ENCODE measurements at regions not wholly inside any gene's neighbourhood (a gene's known extent, or its start where the extent isn't known, plus 50 kb on each side); places are given as distances from the start of the nearest gene placed in this dataset.

GRCh38 chr12:127060310-127060847 lies 1206.6 kb upstream of the TMEM132C start:
- TF ChIP-seq KDM1A (IDR thresholded peaks at IDR 0.05; ENCODE audit: borderline replicate concordance) (no peak), EZH2 (IDR thresholded peaks at IDR 0.05; ENCODE audit: borderline replicate concordance, control insufficient read depth, low read depth, low read length) (no peak), FOXM1 (IDR thresholded peaks at IDR 0.05; ENCODE audit: low read depth, low read length) (no peak), CREB1 (IDR thresholded peaks at IDR 0.05; ENCODE audit: low read depth) (no peak), JUND (IDR thresholded peaks at IDR 0.05; ENCODE audit: low read depth, low read length) (no peak), HDGF (IDR thresholded peaks at IDR 0.05) (no peak), ZNF274 (IDR thresholded peaks at IDR 0.05; ENCODE audit: insufficient read depth, insufficient read length) (no peak), CHD2 (IDR thresholded peaks at IDR 0.05; ENCODE audit: borderline replicate concordance, low read depth, low read length) (no peak), SMARCA5 (IDR thresholded peaks at IDR 0.05) (no peak), CHD4 (IDR thresholded peaks at IDR 0.05) (no peak), POLR2A (IDR thresholded peaks at IDR 0.05; ENCODE audit: low read depth, low read length) (no peak), CTCF (IDR thresholded peaks at IDR 0.05 in 2 of 3, conservative IDR thresholded peaks at IDR 0.05 in 1 of 3; ENCODE audit: control insufficient read depth in 2 of 3, extremely low read depth in 1 of 3, insufficient read depth in 1 of 3, low read depth in 3 of 3, low read length in 3 of 3) (no peak)
- TF ChIP-seq, protein P1, sequence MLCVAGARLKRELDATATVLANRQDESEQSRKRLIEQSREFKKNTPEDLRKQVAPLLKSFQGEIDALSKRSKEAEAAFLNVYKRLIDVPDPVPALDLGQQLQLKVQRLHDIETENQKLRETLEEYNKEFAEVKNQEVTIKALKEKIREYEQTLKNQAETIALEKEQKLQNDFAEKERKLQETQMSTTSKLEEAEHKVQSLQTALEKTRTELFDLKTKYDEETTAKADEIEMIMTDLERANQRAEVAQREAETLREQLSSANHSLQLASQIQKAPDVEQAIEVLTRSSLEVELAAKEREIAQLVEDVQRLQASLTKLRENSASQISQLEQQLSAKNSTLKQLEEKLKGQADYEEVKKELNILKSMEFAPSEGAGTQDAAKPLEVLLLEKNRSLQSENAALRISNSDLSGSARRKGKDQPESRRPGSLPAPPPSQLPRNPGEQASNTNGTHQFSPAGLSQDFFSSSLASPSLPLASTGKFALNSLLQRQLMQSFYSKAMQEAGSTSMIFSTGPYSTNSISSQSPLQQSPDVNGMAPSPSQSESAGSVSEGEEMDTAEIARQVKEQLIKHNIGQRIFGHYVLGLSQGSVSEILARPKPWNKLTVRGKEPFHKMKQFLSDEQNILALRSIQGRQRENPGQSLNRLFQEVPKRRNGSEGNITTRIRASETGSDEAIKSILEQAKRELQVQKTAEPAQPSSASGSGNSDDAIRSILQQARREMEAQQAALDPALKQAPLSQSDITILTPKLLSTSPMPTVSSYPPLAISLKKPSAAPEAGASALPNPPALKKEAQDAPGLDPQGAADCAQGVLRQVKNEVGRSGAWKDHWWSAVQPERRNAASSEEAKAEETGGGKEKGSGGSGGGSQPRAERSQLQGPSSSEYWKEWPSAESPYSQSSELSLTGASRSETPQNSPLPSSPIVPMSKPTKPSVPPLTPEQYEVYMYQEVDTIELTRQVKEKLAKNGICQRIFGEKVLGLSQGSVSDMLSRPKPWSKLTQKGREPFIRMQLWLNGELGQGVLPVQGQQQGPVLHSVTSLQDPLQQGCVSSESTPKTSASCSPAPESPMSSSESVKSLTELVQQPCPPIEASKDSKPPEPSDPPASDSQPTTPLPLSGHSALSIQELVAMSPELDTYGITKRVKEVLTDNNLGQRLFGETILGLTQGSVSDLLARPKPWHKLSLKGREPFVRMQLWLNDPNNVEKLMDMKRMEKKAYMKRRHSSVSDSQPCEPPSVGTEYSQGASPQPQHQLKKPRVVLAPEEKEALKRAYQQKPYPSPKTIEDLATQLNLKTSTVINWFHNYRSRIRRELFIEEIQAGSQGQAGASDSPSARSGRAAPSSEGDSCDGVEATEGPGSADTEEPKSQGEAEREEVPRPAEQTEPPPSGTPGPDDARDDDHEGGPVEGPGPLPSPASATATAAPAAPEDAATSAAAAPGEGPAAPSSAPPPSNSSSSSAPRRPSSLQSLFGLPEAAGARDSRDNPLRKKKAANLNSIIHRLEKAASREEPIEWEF (IDR thresholded peaks at IDR 0.05; ENCODE audit: insufficient replicate concordance, low read depth, low read length) = no peak
